ENCODE measurements at regions not wholly inside any gene's neighbourhood (a gene's known extent, or its start where the extent isn't known, plus 50 kb on each side); places are given as distances from the start of the nearest gene placed in this dataset.
"Not testable (repeated sequence)": the region's sequence is repeated elsewhere in the genome, so short reads cannot be mapped to it uniquely, and the experiment has no call there.

DNA sequence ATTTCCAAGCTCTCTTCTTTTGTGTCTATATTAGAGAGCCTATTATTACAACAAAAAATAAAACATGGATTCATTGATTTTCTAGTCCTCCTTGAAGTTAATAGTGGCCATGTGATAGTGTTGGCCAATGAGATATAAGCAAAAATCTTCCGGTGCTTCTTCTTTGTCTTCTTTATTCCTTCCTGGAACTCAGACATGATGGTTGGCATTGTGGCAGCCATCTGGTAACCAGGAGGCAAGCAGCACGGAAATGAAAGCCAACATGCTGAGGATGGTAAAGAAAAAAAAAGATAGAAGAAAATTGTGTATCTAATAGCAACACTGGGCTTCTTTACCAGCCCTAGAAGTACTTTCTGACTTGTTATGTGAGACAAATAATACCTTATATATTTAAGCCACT is 50.8 kb upstream of the SEL1L start:
- no peak for DNase-seq

DNA sequence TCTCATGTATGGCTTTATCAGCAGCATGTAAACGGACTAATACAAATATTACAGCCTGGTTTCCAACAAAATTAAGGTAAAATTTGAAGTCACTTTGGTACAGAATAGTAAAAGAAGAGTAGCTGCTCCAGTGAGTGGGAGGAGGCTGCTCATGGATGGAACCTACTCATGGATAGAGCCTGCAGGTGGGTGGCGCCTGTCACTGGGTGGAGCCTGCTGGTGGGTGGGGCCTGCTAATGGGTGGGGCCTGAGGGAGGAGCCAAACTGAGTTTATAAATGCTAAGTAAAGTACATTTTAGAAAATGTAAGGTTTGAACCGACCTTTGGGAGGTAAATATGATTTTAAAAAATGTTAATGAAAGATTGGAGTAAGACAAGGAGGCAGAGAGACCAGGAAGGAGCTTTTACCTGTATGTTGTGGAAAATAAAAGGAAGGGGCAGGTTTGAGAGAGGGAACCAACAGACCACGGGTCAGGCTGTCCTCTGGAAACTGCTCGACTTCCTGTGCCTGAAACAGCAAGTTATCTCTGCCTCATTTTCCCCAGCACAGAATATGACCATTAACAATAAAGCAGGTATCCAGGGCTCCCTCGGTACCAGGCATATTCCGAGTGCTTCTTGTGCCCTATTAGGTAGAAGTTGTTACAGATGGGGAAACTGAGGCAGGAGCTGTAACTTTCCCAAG is 55.9 kb upstream of the SEL1L start:
- no peak for DNase-seq

DNA sequence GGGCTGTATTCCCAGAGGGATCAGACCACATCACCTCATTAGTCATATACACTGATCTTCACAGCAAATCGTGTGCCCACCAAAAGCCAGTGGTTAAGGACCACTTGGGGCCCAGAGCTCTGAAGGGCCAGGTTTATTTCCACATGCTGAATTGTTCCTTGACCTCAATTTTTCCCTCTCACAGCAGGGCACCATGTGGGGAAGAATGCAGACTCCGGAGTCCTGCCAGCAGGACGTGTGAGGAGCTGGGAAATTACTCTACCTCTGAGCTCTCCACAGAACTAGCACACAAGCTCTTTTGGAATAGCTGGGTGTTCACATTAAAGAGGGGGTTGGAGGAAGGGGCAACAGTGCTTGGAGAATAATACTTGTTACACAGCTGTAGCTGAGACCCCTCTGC is 57.6 kb upstream of the SEL1L start:
- DNase-seq = no peak

DNA sequence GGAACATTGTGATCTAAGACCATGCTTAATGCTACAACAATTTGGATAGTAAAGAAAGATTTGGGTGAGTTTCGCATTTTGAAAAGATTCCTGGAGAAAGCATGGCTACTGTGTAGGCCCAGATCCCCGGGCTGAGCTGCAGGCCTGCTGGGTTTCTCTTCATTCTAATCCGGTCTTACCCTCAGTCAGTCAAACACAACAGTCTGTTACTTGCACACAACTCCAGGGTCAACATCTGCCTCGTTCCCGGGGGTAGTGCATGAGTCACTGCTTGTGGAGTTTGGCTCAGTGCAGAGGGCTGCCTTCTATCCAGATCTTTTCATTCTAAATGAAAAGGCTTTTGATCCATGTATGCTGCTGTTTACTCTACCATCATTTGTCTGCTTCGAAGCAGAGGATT is 60.4 kb upstream of the SEL1L start:
- DNase-seq = no peak

DNA sequence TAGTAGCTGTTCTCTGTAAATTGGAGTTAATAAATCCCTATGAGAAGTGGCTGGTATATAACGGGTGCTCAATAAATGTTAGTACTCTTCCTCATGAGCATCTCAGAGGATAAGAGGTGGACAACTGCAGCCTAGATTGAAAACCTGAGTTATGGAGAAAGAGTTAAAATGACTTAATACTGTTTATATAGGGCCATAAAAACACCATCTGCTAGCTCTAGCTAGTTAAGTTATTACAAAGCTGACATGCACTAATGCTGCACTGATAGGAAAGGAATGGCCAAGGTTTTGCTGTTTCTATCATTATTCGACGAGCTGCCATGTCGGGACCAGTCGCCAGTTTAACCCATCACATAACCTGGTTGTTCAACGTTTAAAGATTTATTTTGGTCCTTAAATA is 72.0 kb upstream of the SEL1L start:
- no peak for DNase-seq

DNA sequence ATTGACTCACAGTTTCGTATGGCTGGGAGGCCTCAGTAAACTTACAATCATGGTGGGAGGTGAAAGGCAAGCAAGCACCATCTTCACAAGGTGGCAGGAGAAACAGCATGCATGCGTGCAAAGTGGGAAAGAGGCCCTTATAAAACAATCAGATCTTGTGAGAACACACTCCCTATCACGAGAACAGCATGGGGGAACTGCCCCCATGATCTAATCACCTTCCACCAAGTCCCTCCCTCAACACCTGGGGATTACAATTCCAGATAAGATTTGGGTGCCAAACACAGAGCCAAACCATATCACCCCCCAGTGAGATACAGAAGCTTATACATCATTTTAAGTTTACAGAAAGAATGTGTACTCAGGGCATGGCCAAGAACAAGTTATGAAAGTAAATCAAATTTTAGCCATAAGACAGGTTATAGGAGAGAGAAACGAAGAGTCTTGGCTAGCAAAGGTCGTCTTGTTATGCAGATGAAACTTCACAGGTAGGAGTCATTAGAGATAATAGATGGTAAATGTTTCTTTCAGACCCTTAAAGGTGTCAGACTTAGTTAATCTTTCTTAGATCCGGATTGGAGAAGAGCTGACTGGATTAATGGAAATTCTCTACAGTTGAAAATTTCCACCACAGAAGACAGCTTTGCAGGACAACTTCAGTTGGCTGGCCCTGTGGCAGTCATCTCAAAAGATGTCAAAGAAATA is 79.8 kb upstream of the SEL1L start:
- DNase-seq = no peak

DNA sequence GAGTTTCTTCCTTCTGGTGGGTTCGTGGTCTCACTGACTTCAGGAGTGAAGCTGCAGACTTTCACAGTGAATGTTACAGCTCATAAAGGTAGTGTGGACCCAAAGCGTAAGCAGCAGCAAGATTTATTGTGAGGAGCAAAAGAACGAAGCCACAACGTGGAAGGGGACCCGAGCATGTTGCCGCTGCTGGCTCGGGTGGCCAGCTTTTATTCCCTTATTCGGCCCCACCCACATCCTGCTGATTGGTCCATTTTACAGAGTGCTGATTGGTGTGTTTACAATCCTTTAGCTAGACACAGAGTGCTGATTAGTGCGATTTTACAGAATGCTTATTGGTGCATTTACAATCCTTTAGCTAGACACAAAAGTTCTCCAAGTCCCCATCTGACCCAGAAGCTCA is 80.6 kb upstream of the SEL1L start:
- DNase-seq = not testable (repeated sequence)

DNA sequence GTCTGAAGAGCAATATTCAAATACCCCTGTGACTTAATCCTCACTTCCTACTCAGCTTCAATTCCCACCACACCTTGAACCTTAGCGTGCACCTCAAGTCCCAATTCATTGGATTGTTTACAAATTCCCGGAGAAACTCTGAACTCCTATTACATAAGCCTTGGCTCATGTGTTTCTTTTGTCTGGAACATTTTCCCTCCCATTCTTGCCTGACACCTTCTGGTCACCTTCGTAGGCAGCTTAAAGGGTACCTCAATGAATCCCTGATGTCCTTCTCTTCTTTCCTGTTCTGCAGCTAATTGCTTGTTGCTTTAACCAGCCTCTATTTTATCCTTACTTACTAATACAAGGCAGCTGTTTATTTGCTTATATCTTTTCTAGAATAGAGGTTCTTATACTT is 85.0 kb upstream of the SEL1L start:
- no peak for DNase-seq

DNA sequence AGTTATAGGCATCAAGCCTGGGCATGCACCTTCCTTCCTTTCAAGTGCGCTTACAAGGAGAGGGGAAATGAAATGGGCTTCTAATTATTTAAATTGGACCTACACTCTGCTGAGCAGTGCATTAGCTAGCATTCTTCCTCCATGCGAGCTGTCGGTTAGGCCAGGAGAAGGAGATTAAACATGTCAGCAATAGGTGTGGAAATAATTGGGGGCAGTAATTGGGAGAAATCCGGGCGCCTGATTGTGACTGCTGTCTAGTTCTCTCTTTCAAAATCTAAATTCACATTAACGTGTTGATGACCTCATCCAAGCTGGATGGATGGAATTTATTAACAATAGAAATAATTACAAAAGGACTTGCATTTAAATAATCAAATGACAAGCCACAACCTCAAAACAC is 86.2 kb upstream of the SEL1L start:
- DNase-seq = no peak

DNA sequence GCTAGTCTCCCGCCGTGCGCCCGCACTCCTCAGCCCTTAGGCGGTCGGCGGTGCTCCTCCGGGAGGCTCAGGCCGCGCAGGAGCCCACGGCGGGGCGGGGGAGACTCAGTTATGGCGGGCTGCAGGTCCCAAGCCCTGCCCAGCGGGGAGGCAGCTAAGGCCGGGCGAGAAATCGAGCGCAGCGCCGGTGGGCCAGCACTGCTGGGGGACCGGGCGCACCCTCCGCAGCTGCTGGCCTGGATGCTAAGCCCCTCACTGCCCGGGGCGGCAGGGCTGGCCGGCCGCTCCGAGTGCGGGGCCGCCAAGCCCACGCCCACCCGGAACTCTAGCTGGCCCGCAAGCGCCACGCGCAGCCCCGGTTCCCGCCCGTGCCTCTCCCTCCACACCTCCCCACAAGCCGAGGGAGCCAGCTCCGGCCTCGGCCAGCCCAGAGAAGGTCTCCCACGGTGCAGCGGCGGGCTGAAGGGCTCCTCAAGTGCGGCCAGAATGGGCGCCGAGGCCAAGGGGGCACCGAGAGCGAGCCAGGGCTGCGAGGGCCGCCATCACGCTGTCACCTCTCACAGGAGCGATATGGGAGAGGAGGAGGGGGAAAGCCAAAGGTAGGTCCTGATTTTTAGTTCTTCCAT is 90.2 kb upstream of the SEL1L start:
- DNase-seq = not testable (repeated sequence)

DNA sequence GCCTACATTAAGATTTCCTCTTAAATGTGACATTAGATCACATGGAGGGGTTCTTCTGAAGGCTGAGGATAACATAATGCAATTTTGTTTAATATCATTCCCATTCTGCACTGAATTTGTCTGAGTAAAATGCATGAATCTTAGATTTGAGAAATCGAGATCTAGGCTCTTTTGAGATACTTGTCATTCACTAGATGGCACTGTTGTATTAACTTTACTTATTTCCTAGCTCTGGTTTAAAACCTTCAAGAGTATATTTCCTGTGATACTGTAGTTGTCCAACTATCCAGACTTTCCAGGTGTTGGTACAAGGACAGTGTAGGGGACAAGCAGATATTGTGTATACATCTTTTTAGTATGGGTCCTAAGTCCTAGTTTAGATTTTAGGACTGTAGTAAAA is 91.7 kb upstream of the SEL1L start:
- peak in 2 of 4 experiments; percentile 52 to 67 for DNase-seq

DNA sequence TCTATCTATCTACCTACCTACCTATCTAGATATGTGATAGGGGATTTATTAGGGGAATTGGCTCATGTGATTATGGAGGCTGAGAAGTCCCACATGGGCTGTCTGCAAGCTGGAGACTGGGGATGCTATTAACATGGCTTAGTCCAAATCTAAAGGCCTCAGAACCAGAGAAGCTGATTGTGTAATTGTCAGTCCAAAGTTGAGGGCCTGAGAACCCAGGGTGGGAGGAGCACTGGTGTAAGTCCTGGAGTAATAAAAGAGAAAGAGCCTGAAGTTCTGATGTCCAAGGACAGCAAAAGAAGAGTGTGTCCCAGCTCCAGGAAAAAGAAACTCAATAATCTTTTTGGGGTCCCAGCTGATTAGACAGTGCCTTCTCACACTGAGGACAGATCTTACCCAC is 98.5 kb upstream of the SEL1L start:
- no peak for DNase-seq

DNA sequence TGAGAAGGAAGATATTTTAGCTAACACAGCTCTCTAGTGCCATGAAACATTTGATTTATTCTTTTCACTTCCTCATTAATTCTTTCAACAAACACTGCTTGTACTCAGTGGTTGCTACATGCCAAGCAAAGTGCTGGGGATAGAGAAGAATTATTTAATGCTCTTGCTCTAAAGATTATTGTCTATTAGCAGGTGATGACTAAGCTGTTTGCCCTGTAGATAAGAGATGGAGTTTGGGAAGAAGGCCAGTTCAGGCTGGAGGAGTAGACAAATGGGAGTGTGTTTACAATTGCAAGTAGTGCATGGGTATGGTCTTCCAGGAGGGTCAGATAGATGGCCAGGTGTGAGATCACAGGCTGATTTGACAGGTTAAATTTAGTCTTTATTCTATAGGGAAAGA is 99.8 kb upstream of the SEL1L start:
- DNase-seq = no peak

DNA sequence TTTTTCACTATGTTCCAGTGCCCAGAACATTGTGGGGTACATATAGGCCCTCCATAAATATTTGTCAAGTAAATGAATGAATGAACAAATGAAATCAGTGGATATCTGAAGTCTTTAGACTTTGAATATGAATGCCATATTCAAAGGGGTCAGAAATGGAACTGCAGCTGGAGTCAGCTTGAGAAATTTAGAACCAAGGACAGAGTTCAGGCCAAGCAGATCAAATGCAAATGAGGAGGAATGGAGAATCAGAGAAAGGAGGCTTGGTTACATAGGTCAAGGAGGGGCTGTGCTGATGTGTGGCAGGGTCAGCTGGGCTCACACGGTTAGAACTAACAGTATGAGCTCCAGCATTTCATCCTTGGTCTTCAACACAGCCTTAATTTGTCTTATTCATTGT is 104.0 kb upstream of the SEL1L start:
- DNase-seq = no peak

DNA sequence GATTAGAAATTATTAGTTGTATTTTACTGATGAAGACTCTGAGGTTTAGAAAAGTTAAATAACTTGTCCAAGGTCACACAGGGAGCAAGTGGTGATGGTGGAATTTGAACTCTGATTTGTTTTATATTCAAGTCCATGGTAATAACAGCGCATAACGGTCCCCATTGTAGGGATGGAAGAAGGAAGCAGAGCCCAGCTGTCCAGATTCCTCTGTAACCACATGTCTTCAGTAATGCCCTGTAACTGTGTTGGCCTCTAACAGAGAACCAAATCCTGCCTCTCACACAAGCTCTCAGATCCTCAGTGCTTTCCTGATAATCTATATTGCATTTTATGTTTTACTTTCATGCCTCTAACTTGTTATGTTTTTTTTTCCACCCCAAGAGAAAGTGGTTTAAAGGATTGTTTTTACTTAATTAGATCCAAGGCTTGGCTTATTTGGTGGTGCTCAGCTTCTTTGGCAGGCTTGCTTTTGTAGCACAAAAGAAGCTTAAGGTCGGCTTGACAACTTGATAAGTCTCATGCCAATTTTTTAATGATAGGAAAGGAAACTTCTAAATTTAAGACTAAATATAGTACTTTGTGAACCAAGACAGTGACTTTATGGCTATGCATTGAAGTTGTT is 105.1 kb upstream of the SEL1L start:
- no peak for DNase-seq

DNA sequence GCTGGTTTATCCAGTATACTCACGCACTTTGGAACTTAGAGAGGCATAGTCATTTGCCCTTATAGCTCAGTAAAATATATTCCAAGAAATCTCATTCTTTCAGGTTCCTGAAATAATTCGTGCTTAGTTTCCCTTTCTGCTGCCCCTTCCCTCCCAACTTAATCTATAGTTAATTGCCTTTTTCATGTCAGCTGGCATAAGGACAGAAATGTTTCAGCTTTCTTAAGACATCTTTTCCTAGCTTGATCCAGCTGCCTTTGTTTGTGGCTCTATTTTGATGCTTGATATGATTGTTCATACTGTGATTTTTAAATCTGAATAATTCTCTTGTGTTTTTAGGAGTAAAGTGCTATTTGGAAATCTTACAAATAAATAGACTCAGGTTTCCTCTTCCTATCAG is 120.0 kb upstream of the SEL1L start:
- no peak for DNase-seq

DNA sequence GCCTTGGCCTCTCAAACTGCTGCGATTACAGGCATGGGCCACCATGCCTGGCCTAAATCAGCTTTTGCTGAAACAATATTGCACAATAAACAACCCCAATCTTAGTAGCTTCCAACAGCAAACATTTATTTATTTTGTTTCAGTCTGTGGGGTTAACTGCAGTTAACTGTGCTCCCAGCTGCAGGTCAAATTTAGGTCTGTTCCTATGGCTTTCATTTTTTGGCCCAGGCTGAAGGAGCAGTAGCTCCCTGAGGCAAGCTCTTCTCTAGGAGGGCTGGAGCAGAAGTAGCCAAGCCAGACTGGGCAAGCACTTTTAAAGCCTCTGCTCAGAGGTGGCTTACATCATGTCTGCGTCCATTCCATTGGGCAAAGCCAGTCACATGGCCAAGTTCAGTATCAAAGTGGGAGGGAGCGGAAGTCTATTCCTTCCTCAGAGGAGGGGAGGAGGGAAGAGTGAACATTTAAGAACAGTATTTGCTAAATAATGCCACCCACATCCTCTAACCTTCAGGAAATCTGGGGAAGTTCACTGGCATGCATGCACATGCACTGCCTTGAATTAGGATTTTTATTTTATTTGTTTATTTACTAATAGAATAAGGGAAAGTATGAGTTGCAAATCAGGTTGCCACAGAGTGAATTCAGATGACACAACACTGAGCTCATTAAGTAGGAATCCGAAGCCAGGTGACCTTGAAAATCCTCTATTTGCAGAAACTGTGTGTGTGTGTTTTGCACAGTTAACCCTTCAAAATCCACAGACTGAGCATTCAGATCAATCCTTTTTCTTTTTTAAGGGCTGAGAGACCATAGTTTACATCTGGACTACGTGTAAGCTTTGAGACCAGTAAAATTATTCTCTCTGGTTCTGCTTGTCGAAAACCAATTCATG is 122.0 kb upstream of the SEL1L start:
- DNase-seq = peak in 3 of 4 experiments; percentile 3 to 17 (median 3)

DNA sequence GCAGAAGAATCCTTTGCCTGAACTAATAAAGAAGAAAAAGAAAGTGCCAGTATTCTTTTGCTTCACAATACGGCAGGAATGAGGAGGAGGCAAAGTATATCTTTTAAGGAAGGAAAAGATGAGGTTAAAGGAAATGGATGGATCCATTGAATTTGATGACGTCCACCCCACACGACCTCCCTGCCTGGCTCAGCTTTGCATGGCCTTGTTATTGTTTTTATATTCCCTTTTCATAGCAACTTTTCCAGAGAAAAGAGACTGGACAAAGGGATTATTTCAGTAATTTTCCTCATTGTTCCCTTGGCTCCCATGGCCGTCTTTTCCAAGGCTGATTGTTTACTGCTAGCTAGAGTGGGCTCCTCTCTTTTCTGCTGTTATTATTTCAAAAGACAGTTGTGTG is 123.2 kb upstream of the SEL1L start:
- no peak for DNase-seq

DNA sequence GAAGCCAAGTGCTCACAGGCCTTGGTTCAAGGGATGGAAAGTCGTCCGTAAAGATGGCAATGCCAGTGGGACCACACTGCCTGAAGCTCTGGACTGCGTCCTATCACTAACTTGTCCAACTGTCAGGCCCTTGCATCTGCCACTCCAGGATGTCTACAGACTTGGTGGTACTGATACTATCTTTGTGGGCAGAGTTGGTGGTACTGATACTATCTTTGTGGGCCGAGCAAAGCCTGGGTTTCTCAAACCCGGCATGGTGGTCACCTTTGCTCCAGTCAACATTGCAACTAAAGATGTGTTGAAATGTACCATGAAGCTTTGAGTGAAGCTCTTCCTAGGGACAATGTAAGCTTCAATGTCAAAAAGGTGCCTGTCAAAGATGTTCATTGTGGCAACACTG is 128.4 kb upstream of the SEL1L start:
- DNase-seq = no peak

DNA sequence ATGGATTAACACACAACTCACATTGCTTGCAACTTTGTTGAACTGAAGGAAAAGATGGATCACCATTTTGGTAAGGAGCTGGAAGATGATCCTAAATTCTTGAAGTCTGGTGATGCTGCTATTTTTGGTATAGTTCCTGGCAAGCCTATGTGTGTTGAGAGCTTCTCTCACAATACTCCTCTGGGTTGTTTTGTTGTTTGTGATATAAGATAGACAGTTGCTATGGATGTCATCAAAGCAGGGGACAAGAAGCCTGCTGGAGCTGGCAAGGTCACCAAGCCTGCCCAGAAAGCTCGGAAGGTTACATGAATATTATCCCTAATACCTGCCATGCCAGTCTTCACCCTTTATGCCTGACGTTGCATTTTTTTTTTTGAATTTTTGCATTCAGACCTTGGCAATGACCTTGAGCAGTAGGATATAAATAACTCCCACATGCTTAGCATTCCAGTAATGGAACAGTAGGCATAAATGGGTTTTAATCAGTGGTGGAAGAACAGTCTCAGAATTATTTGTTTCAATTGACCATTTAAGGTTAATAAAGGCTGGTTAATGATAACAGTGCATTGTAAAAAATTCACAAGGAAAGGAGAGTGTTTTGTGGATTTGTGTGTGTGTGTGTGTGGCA is 129.0 kb upstream of the SEL1L start:
- DNase-seq = no peak

DNA sequence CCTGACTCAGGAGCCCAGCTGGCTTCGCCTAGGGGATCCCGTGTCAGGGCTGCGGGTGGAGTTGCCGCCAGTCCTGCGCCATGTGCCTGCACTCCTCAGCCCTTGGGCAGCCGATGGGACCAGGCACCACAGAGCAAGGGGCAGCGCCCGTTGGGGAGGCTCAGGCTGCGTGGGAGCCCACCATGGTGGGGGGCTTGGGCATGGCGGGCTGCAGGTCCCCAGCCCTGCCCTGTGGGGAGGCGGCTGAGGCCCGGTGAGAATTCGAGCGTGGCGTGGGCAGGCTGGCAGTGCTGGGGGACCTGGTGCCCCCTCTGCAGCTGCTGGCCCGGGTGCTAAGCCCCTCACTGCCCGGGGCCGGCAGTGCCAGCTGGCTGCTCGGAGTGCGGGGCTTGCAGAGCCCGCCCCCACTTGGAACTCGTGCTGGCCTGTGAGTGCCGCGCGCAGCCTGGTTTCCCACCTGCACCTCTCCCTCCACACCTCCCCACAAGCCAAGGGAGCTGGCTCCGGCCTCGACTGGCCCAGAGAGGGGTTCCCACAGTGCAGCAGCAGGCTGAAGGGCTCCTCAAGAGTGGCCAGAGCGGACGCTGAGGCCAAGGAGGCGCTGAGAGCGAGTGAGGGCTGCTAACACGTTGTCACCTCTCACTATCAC is 135.1 kb upstream of the SEL1L start:
- no peak for DNase-seq

DNA sequence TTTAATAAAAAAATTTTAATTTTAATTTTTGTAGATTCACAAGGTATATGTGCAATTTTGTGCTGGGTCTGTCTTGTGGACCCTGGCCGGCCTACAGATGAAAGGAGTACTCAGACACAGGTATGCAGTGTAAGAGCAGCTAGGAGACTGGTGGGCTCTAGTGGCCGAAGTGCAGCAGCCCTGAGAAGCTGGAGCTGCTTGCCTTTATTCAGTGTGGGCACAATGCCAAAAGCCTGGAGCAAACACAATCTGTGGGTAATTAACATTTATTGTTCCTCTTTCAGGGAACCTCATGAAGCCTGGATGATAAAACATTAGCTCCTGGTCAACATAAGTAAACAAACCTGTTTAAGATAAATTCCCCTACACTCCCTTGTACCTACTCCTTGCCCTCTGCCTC is 135.7 kb upstream of the SEL1L start:
- peak in 1 of 4 experiments; percentile 4 for DNase-seq

Data from suppressor macrophage (primary cell).